ENCODE measurements at regions not wholly inside any gene's neighbourhood (a gene's known extent, or its start where the extent isn't known, plus 50 kb on each side); places are given as distances from the start of the nearest gene placed in this dataset.
"Not testable (repeated sequence)": the region's sequence is repeated elsewhere in the genome, so short reads cannot be mapped to it uniquely, and the experiment has no call there.

- DNase-seq (ENCODE audit: low read depth): no peak
- no peak overlapping the region for H3K4me3 ChIP-seq (ENCODE audit: low read depth, low read length)
These were observed 341.8 kb downstream of the ZNF326 start for GRCh38 chr1:90336552-90337324.

- DNase-seq (ENCODE audit: low read depth): no peak
- H3K4me3 ChIP-seq (ENCODE audit: low read depth, low read length): no peak overlapping the region
These were observed 340.6 kb downstream of the ZNF326 start for GRCh38 chr1:90335558-90335957.

- H3K4me3 ChIP-seq (ENCODE audit: low read depth, low read length): no peak overlapping the region
- DNase-seq (ENCODE audit: low read depth): no peak
These were observed 339.2 kb downstream of the ZNF326 start for GRCh38 chr1:90334137-90334536.

- DNase-seq (ENCODE audit: low read depth): no peak
- H3K4me3 ChIP-seq (ENCODE audit: low read depth, low read length): no peak overlapping the region
These were observed 330.3 kb downstream of the ZNF326 start for GRCh38 chr1:90325168-90325567.

- no peak overlapping the region for H3K4me3 ChIP-seq (ENCODE audit: low read depth, low read length)
- DNase-seq (ENCODE audit: low read depth): no peak
These were observed 327.3 kb downstream of the ZNF326 start for GRCh38 chr1:90322186-90322585.

GRCh38 chr1:90319918-90320317 lies 325.0 kb downstream of the ZNF326 start:
- no peak overlapping the region for H3K4me3 ChIP-seq (ENCODE audit: low read depth, low read length)
- DNase-seq (ENCODE audit: low read depth): no peak

GRCh38 chr1:90318431-90318830 lies 323.5 kb downstream of the ZNF326 start:
- no peak for DNase-seq (ENCODE audit: low read depth)
- H3K4me3 ChIP-seq (ENCODE audit: low read depth, low read length): no peak overlapping the region

GRCh38 chr1:90317628-90318027 lies 322.7 kb downstream of the ZNF326 start:
- no peak for DNase-seq (ENCODE audit: low read depth)

GRCh38 chr1:90314533-90314932 lies 319.6 kb downstream of the ZNF326 start:
- no peak for DNase-seq (ENCODE audit: low read depth)
- no peak overlapping the region for H3K4me3 ChIP-seq (ENCODE audit: low read depth, low read length)

More at GRCh38 chr1:90317628-90318027, 322.7 kb downstream of the ZNF326 start:
- no peak overlapping the region for H3K4me3 ChIP-seq (ENCODE audit: low read depth, low read length)

- DNase-seq (ENCODE audit: low read depth): no peak
- no peak overlapping the region for H3K4me3 ChIP-seq (ENCODE audit: low read depth, low read length)
These were observed 318.9 kb downstream of the ZNF326 start for GRCh38 chr1:90313778-90314177.

- DNase-seq (ENCODE audit: low read depth): no peak
- H3K4me3 ChIP-seq (ENCODE audit: low read depth, low read length): no peak overlapping the region
These were observed 314.9 kb downstream of the ZNF326 start for GRCh38 chr1:90309806-90310205.

- H3K4me3 ChIP-seq (ENCODE audit: low read depth, low read length): no peak overlapping the region
- DNase-seq (ENCODE audit: low read depth): no peak
These were observed 313.5 kb downstream of the ZNF326 start for GRCh38 chr1:90308421-90308820.

GRCh38 chr1:90305577-90305976 lies 310.7 kb downstream of the ZNF326 start:
- no peak overlapping the region for H3K4me3 ChIP-seq (ENCODE audit: low read depth, low read length)
- DNase-seq (ENCODE audit: low read depth): no peak

- no peak for DNase-seq (ENCODE audit: low read depth)
- no peak overlapping the region for H3K4me3 ChIP-seq (ENCODE audit: low read depth, low read length)
These were observed 301.4 kb downstream of the ZNF326 start for GRCh38 chr1:90296327-90296726.

- no peak for DNase-seq (ENCODE audit: low read depth)
- no peak overlapping the region for H3K4me3 ChIP-seq (ENCODE audit: low read depth, low read length)
These were observed 300.6 kb downstream of the ZNF326 start for GRCh38 chr1:90295534-90295933.

GRCh38 chr1:90291431-90292216 lies 296.7 kb downstream of the ZNF326 start:
- H3K4me3 ChIP-seq (ENCODE audit: low read depth, low read length): no peak overlapping the region
- DNase-seq (ENCODE audit: low read depth): no peak

GRCh38 chr1:90282811-90283210 lies 287.9 kb downstream of the ZNF326 start:
- no peak overlapping the region for H3K4me3 ChIP-seq (ENCODE audit: low read depth, low read length)
- DNase-seq (ENCODE audit: low read depth): no peak

- H3K4me3 ChIP-seq (ENCODE audit: low read depth, low read length); DNase-seq (ENCODE audit: low read depth): not testable (repeated sequence)
These were observed 287.0 kb downstream of the ZNF326 start for GRCh38 chr1:90281886-90282285.

GRCh38 chr1:90277270-90277669 lies 282.4 kb downstream of the ZNF326 start:
- no peak for DNase-seq (ENCODE audit: low read depth)
- H3K4me3 ChIP-seq (ENCODE audit: low read depth, low read length): no peak overlapping the region

GRCh38 chr1:90274376-90274775 lies 279.5 kb downstream of the ZNF326 start:
- H3K4me3 ChIP-seq (ENCODE audit: low read depth, low read length): no peak overlapping the region
- no peak for DNase-seq (ENCODE audit: low read depth)
